ENCODE measurements at regions not wholly inside any gene's neighbourhood (a gene's known extent, or its start where the extent isn't known, plus 50 kb on each side); places are given as distances from the start of the nearest gene placed in this dataset.

GRCh38 chr13:107937848-107938247 is 277.5 kb downstream of the LIG4 start:
- Histone ChIP-seq H3K27ac (ENCODE audit: low read depth, low read length, poor library complexity, severe bottlenecking) (no peak overlapping the region), H3K36me3 (ENCODE audit: insufficient read depth, low read length, poor library complexity, severe bottlenecking) (no peaks in the 10 kb centered on the region), H3K9me3 (ENCODE audit: low read depth, low read length, poor library complexity, severe bottlenecking) (no peaks in the 10 kb centered on the region), H3K4me3 (ENCODE audit: low read depth, low read length, poor library complexity, severe bottlenecking) (no peak overlapping the region), H3K4me1 (ENCODE audit: insufficient read depth, low read length, poor library complexity, severe bottlenecking) (no peaks in the 10 kb centered on the region), H3K27me3 (replicated peaks; ENCODE audit: insufficient read depth, low read depth, low read length, poor library complexity) (no peaks in the 10 kb centered on the region)
- intact Hi-C loops (cut with micrococcal nuclease; ENCODE audit: unreplicated experiment): loop anchor here (1.0 kb wide), 1 partner anchor 10 kb away; no protein-coding TSS in a partner anchor
- BruUV-seq (replicated peaks): no TSS peak
- POLR2A ChIA-PET (ENCODE audit: low non-redundant PET): no interaction called here
- TF ChIP-seq, protein P1, sequence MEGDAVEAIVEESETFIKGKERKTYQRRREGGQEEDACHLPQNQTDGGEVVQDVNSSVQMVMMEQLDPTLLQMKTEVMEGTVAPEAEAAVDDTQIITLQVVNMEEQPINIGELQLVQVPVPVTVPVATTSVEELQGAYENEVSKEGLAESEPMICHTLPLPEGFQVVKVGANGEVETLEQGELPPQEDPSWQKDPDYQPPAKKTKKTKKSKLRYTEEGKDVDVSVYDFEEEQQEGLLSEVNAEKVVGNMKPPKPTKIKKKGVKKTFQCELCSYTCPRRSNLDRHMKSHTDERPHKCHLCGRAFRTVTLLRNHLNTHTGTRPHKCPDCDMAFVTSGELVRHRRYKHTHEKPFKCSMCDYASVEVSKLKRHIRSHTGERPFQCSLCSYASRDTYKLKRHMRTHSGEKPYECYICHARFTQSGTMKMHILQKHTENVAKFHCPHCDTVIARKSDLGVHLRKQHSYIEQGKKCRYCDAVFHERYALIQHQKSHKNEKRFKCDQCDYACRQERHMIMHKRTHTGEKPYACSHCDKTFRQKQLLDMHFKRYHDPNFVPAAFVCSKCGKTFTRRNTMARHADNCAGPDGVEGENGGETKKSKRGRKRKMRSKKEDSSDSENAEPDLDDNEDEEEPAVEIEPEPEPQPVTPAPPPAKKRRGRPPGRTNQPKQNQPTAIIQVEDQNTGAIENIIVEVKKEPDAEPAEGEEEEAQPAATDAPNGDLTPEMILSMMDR (conservative IDR thresholded peaks at IDR 0.05; ENCODE audit: low read depth, low read length): no peak
- TF ChIP-seq EZH2 (IDR thresholded peaks at IDR 0.05; ENCODE audit: borderline replicate concordance, low read depth, low read length, poor library complexity, severe bottlenecking): no peak
- CTCF ChIA-PET: no interaction called here
- DNase-seq (ENCODE audit: low spot score): no peak

- TF ChIP-seq, protein P1 (conservative IDR thresholded peaks at IDR 0.05; ENCODE audit: low read depth, low read length): no peak
- no peak for TF ChIP-seq EZH2 (IDR thresholded peaks at IDR 0.05; ENCODE audit: borderline replicate concordance, low read depth, low read length, poor library complexity, severe bottlenecking)
- BruUV-seq (replicated peaks): no TSS peak
- Histone ChIP-seq H3K27me3 (replicated peaks; ENCODE audit: insufficient read depth, low read depth, low read length, poor library complexity) (no peaks in the 10 kb centered on the region), H3K27ac (ENCODE audit: low read depth, low read length, poor library complexity, severe bottlenecking) (no peak overlapping the region), H3K4me1 (ENCODE audit: insufficient read depth, low read length, poor library complexity, severe bottlenecking) (no peaks in the 10 kb centered on the region), H3K9me3 (ENCODE audit: low read depth, low read length, poor library complexity, severe bottlenecking) (no peaks in the 10 kb centered on the region), H3K4me3 (ENCODE audit: low read depth, low read length, poor library complexity, severe bottlenecking) (no peak overlapping the region), H3K36me3 (ENCODE audit: insufficient read depth, low read length, poor library complexity, severe bottlenecking) (no peaks in the 10 kb centered on the region)
- no peak for DNase-seq (ENCODE audit: low spot score)
- intact Hi-C loops (cut with micrococcal nuclease; ENCODE audit: unreplicated experiment): no loop called here
- CTCF ChIA-PET: no interaction called here
- POLR2A ChIA-PET (ENCODE audit: low non-redundant PET): no interaction called here
Observed at GRCh38 chr13:107931056-107931455, 284.3 kb downstream of the LIG4 start.

DNA sequence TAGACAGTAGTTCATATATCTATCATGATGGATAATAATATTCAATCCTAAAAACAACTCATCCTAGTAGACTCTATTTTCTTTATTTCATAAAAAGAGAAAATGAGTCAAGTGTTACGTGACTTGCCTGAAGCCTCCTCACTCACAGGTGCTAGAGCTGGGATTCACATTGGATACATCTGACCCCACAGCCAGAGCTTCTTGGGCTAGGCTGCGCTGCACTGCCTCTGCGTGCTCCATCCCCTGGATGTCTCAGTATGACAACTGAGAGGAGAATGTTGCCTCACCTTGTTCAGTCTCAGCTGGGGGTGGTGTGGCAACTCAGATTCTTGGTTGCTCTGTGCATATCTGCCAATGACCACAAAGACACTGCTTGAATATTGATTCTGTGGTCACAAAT is 286.6 kb downstream of the LIG4 start:
- no peak for DNase-seq (ENCODE audit: low spot score)
- H3K36me3 ChIP-seq (ENCODE audit: insufficient read depth, low read length, poor library complexity, severe bottlenecking): no peaks in the 10 kb centered on the region
- no peaks in the 10 kb centered on the region for H3K9me3 ChIP-seq (ENCODE audit: low read depth, low read length, poor library complexity, severe bottlenecking)
- no peaks in the 10 kb centered on the region for H3K4me1 ChIP-seq (ENCODE audit: insufficient read depth, low read length, poor library complexity, severe bottlenecking)
- H3K27ac ChIP-seq (ENCODE audit: low read depth, low read length, poor library complexity, severe bottlenecking): no peak overlapping the region
- no TSS peak for BruUV-seq (replicated peaks)
- POLR2A ChIA-PET (ENCODE audit: low non-redundant PET): no interaction called here
- no peak for TF ChIP-seq EZH2 (IDR thresholded peaks at IDR 0.05; ENCODE audit: borderline replicate concordance, low read depth, low read length, poor library complexity, severe bottlenecking)
- TF ChIP-seq, protein P1 (conservative IDR thresholded peaks at IDR 0.05; ENCODE audit: low read depth, low read length): no peak
- no peak overlapping the region for H3K4me3 ChIP-seq (ENCODE audit: low read depth, low read length, poor library complexity, severe bottlenecking)
- no peaks in the 10 kb centered on the region for H3K27me3 ChIP-seq (replicated peaks; ENCODE audit: insufficient read depth, low read depth, low read length, poor library complexity)
- CTCF ChIA-PET: no interaction called here
- intact Hi-C loops (cut with micrococcal nuclease; ENCODE audit: unreplicated experiment): no loop called here

Data from A673 (cell line).